MM.1S (cell line): ENCODE measurements at regions not wholly inside any gene's neighbourhood (a gene's known extent, or its start where the extent isn't known, plus 50 kb on each side); places are given as distances from the start of the nearest gene placed in this dataset.

Experiments used
- DNase-seq: peaks from one replicate; pipeline ENCODE4 v3.0.0-alpha.2; 2015
- H2AFZ ChIP-seq: fragments of 300-600 bp; sonication (generic); 2 replicates; pipeline ENCODE4 v1.6.0; 2016; ENCODE audit warnings: antibody characterized with exemption, low read length
- H3F3A ChIP-seq: fragments of 300-600 bp; sonication (generic); 2 replicates; pipeline ENCODE4 v1.6.1; 2016; ENCODE audit warnings: mild to moderate bottlenecking, antibody characterized with exemption, low read length, moderate library complexity, mixed read lengths; ENCODE audit not compliant: insufficient read depth
- H3K27ac ChIP-seq: fragments of 300-600 bp; sonication (generic); 2 replicates; pipeline ENCODE4 v1.5.1; 2016; ENCODE audit warnings: mild to moderate bottlenecking, low read length
- H3K27me3 ChIP-seq: fragments of 300-600 bp; sonication (generic); replicated peaks from 2 replicates; pipeline ENCODE4 v1.6.0; 2016; ENCODE audit warnings: low read length; ENCODE audit not compliant: insufficient read depth
- H3K36me3 ChIP-seq: fragments of 300-600 bp; sonication (generic); replicated peaks from 2 replicates; pipeline ENCODE4 v1.6.1; 2016; ENCODE audit warnings: mild to moderate bottlenecking, low read length, mixed read lengths; ENCODE audit not compliant: insufficient read depth
- H3K4me1 ChIP-seq: fragments of 300-600 bp; sonication (generic); 2 replicates; pipeline ENCODE4 v1.6.1; 2016; ENCODE audit warnings: low read length, mixed read lengths
- H3K4me2 ChIP-seq: fragments of 300-600 bp; sonication (generic); 2 replicates; pipeline ENCODE4 v1.6.0; 2016; ENCODE audit warnings: low read depth, low read length
- H3K4me3 ChIP-seq: fragments of 300-600 bp; sonication (generic); 2 replicates; pipeline ENCODE4 v1.5.1; 2016; ENCODE audit warnings: low read length, mixed read lengths
- H3K79me2 ChIP-seq: fragments of 300-600 bp; sonication (generic); 2 replicates; pipeline ENCODE4 v1.6.1; 2016; ENCODE audit warnings: mixed run types, low read length, mixed read lengths
- H3K9ac ChIP-seq: fragments of 300-600 bp; sonication (generic); 2 replicates; pipeline ENCODE4 v1.6.1; 2016; ENCODE audit warnings: low read length, mixed read lengths
- H3K9me2 ChIP-seq: fragments of 300-600 bp; sonication (generic); replicated peaks from 2 replicates; pipeline ENCODE4 v1.6.1; 2016; ENCODE audit warnings: mild to moderate bottlenecking, low read length, mixed read lengths; ENCODE audit not compliant: insufficient read depth
- H3K9me3 ChIP-seq: fragments of 300-600 bp; sonication (generic); replicated peaks from 2 replicates; pipeline ENCODE4 v1.6.1; 2016; ENCODE audit warnings: mild to moderate bottlenecking, low read length, mixed read lengths; ENCODE audit not compliant: insufficient read depth
- H4K20me1 ChIP-seq: fragments of 300-600 bp; sonication (generic); 2 replicates; pipeline ENCODE4 v1.6.1; 2016; ENCODE audit warnings: mild to moderate bottlenecking, low read length, moderate library complexity, mixed read lengths; ENCODE audit not compliant: insufficient read depth
- CTCF ChIP-seq: fragments of 300-600 bp; sonication (generic); IDR thresholded peaks from 2 replicates; pipeline ENCODE4 v1.5.1; 2016; ENCODE audit warnings: antibody characterized with exemption, low read length, mixed read lengths
- EZH2 ChIP-seq: fragments of 300-600 bp; sonication (generic); optimal IDR thresholded peaks from 2 replicates; pipeline ENCODE3; 2017; ENCODE audit warnings: low read depth, mild to moderate bottlenecking, antibody characterized with exemption, low read length, mixed read lengths
- EZH2phosphoT487 ChIP-seq: fragments of 300-600 bp; sonication (generic); IDR thresholded peaks from 2 replicates; pipeline ENCODE4 v1.6.1; 2018; ENCODE audit warnings: antibody characterized with exemption, low read length

GRCh38 chr1:90193116-90193515 is 198.2 kb downstream of the ZNF326 start:
- H2AFZ ChIP-seq, result no peak overlapping the region
- H4K20me1 ChIP-seq, result no peaks in the 10 kb centered on the region
- no peak overlapping the region for H3K9ac ChIP-seq
- H3K4me3 ChIP-seq, result no peak overlapping the region
- no peak overlapping the region for H3K27ac ChIP-seq
- no peak overlapping the region for H3K4me2 ChIP-seq
- no peaks in the 10 kb centered on the region for H3K79me2 ChIP-seq
- no peak for TF ChIP-seq EZH2
- no peak for TF ChIP-seq EZH2phosphoT487
- no peak for TF ChIP-seq CTCF
- no peaks in the 10 kb centered on the region for H3K27me3 ChIP-seq
- no peaks in the 10 kb centered on the region for H3K9me3 ChIP-seq
- H3K36me3 ChIP-seq, result no peaks in the 10 kb centered on the region
- peaks cover 11% of the 10 kb centered on the region for H3K4me1 ChIP-seq
- DNase-seq, result no peak
- H3F3A ChIP-seq, result no peaks in the 10 kb centered on the region
- H3K9me2 ChIP-seq, result no peaks in the 10 kb centered on the region

GRCh38 chr1:90192408-90192807 is 197.5 kb downstream of the ZNF326 start:
- Histone ChIP-seq H2AFZ (no peak overlapping the region), H3K9me2 (no peaks in the 10 kb centered on the region), H3K9me3 (no peaks in the 10 kb centered on the region), H3K36me3 (no peaks in the 10 kb centered on the region), H3K9ac (no peak overlapping the region), H3K79me2 (no peaks in the 10 kb centered on the region), H3F3A (no peaks in the 10 kb centered on the region), H3K4me2 (no peak overlapping the region), H3K27ac (no peak overlapping the region), H3K4me3 (no peak overlapping the region), H3K27me3 (no peaks in the 10 kb centered on the region), H3K4me1 (peaks cover 11% of the 10 kb centered on the region), H4K20me1 (no peaks in the 10 kb centered on the region)
- no peak for DNase-seq
- TF ChIP-seq CTCF (no peak), EZH2phosphoT487 (no peak), EZH2 (no peak)

- Histone ChIP-seq H3K4me2 (no peak overlapping the region), H2AFZ (no peak overlapping the region), H3K9me2 (no peaks in the 10 kb centered on the region), H3K4me1 (peaks cover 11% of the 10 kb centered on the region), H3K9ac (no peak overlapping the region), H3K9me3 (no peaks in the 10 kb centered on the region), H3K36me3 (no peaks in the 10 kb centered on the region), H3K4me3 (no peak overlapping the region), H4K20me1 (no peaks in the 10 kb centered on the region), H3F3A (no peaks in the 10 kb centered on the region), H3K79me2 (no peaks in the 10 kb centered on the region), H3K27ac (no peak overlapping the region), H3K27me3 (no peaks in the 10 kb centered on the region)
- DNase-seq, result no peak
- TF ChIP-seq CTCF (no peak), EZH2phosphoT487 (no peak), EZH2 (no peak)
Observed at GRCh38 chr1:90190523-90190922, 195.6 kb downstream of the ZNF326 start.
